AG10803 (cell line): ENCODE measurements at regions not wholly inside any gene's neighbourhood (a gene's known extent, or its start where the extent isn't known, plus 50 kb on each side); places are given as distances from the start of the nearest gene placed in this dataset.

Source experiments
- DNase-seq: peaks from one replicate; pipeline ENCODE4 v3.0.0; 2010; ENCODE audit warnings: low read depth
- H3K4me3 ChIP-seq: 2 replicates; pipeline ENCODE4 v1.5.1; 2011; ENCODE audit warnings: mild to moderate bottlenecking, low read length, control low read depth
- TF ChIP-seq, protein P1 (sequence below): conservative IDR thresholded peaks from 2 replicates; pipeline ENCODE4 v1.5.1; 2011; ENCODE audit warnings: mild to moderate bottlenecking, low read length, control low read depth, inconsistent platforms

DNA sequence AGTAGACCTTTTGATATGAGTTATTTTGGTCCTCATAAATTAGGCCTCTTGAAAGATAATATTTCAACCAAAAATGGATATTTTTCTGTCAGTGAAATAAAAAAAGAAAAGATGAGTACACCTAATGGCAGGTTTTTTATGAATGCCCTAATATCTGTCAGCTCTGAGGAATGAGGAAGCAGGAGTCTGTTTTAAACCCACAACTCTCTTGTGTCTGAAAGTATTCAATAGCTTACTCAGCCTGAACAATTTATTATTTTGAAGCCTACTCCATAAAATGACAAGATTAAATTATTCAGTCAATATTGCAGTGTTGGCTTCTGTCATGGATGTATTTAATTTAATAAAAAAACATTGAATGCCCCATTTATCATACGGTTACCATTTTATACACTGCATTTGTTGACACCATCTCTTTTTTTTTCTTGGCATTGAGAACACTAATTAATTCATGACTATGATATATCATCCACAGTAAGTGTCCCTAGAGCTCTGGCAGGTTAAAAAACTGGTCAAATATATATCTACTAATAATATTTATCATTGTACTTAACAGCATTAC is 548.2 kb downstream of the CBLN2 start:
- H3K4me3 ChIP-seq: no peak overlapping the region
- no peak for DNase-seq
- TF ChIP-seq, protein P1, sequence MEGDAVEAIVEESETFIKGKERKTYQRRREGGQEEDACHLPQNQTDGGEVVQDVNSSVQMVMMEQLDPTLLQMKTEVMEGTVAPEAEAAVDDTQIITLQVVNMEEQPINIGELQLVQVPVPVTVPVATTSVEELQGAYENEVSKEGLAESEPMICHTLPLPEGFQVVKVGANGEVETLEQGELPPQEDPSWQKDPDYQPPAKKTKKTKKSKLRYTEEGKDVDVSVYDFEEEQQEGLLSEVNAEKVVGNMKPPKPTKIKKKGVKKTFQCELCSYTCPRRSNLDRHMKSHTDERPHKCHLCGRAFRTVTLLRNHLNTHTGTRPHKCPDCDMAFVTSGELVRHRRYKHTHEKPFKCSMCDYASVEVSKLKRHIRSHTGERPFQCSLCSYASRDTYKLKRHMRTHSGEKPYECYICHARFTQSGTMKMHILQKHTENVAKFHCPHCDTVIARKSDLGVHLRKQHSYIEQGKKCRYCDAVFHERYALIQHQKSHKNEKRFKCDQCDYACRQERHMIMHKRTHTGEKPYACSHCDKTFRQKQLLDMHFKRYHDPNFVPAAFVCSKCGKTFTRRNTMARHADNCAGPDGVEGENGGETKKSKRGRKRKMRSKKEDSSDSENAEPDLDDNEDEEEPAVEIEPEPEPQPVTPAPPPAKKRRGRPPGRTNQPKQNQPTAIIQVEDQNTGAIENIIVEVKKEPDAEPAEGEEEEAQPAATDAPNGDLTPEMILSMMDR: no peak

DNA sequence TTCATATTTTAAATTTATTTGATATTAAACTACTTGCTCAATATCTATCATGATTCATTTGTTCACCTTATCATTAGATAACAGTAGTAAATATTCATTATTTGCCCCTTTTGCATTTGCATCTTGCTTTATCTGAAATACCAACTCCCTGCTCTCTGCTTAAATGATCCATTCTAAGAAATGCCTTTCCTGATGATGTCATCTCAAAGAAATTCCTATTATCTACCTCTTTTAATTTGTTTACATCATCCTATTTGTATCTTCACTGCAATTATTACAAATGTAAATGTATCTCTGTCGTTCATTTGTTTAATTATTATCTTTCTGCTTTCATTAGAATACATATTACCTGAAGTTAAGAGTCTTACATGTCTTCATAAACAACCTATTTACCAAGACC is 549.9 kb downstream of the CBLN2 start:
- H3K4me3 ChIP-seq: no peak overlapping the region
- DNase-seq: no peak
- TF ChIP-seq, protein P1: no peak

DNA sequence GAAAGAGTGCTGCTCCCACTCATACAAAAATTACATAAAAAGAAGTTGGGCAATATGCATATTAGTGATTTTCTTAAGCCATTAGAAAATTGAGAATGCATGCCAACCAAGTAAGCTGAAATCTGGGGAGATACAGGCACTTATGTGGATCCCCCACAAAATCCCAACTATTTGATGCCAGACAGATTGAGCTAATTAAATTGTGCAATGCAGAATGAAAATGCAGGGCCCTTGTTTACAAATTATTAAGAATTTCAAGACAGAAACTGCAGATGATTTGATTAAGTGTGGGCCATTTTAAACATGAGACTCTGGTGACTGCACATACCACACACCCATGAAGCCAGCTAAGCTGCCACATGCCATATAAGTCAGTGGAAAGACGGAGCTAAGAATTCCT is 554.5 kb downstream of the CBLN2 start:
- no peak for DNase-seq
- TF ChIP-seq, protein P1: no peak
- H3K4me3 ChIP-seq: no peak overlapping the region

DNA sequence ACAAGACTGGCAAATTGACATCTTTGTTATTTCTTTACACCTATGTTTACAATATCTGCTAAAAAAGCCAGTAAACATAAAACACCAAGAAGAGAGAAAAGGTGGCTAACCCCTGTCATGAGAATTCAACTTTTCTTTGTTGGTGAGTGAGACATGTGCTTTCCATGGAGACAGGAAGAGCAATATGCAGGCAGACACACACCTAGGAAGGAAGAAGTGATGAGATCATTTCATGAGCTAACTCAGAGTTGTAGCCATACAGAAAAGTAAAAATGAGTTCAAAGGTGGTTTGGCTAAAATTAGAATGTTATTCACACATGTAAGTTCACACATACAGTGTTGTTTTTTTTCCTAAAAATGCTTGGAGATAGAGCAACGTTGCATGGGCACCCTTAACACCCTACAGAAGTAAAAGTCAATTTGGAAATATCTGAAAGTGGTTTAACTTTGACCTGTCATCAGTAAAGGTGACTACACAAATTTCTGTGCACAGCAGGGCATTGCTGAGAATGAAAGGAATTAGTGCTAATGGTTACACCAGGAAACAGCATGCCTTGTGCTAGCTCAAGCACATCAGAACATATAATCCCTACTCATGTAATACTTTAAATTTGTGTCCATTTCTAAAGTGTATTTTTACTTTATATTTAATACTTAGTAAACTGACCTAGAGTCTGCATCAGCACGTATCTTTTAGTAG is 557.6 kb downstream of the CBLN2 start:
- H3K4me3 ChIP-seq: no peak overlapping the region
- TF ChIP-seq, protein P1: no peak
- DNase-seq: no peak

DNA sequence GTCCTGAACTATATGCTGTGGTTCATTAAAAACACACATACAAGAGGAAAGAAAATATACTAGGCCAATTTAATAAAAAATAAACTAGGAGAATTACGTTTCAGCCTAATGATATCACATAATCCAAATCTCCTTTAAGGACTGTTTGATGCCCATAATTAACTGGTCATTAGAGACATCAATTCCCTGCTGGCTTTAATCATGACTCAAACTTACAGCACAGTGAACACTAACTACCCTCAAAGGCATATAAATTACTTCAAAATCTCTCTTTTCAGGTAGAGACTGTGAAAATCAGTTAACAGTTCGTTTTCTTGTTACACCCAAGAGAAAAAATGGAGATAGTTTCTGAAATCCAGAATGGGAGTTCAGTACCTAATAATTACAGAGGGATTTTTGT is 567.4 kb downstream of the CBLN2 start:
- H3K4me3 ChIP-seq: no peak overlapping the region
- no peak for DNase-seq
- TF ChIP-seq, protein P1: no peak

DNA sequence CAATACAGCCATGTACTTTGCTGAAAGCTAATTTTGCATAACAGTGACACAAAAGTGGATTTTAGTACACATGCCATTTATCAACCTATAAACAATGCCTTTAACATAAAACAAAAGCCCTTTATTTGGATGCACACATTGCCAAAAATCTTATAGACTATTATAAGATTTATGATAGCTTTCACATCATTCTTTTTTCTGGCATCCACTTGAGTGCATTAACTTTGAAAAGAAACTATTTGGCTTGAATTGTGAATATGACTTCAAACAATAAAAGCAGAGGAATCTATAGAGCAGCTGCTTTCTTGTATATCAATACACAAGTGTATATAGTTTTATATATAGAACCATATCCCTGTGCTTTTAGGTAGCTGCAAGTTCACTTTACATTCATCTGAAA is 577.4 kb downstream of the CBLN2 start:
- H3K4me3 ChIP-seq: no peak overlapping the region
- DNase-seq: no peak
- TF ChIP-seq, protein P1: no peak

DNA sequence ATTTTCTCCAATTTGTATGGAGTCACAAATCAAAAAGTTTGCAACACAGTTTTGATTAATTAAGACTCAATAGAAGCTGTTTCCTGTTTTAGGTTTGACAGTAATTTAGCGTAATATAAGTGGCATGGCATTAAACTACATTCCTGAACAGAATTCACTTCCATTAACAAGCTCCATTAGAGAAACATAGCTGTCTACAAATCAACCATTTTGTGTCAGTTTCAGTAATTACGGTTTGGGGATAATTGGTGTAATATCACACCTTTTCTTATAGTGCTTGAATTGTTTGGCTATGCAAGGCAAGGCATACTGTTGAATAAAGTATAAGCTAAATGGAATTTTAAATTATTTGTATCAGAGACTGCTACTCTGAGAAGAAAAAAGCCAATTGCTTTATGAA is 585.5 kb downstream of the CBLN2 start:
- no peak overlapping the region for H3K4me3 ChIP-seq
- TF ChIP-seq, protein P1: no peak
- no peak for DNase-seq
